HEK293T (cell line): ENCODE measurements at regions not wholly inside any gene's neighbourhood (a gene's known extent, or its start where the extent isn't known, plus 50 kb on each side); places are given as distances from the start of the nearest gene placed in this dataset.

Experiments used
- CTCF ChIA-PET: fragments of 350-600 bp; formaldehyde crosslinking; extraction: SDS; loops from one replicate; lab custom pipeline; 2021; ENCODE audit warnings: antibody characterized with exemption, inconsistent platforms; lab: Yijun Ruan, JAX
- POLR2A ChIA-PET: fragments of 350-600 bp; formaldehyde crosslinking; extraction: SDS; loops from one replicate; lab custom pipeline; 2020; ENCODE audit warnings: antibody characterized with exemption, inconsistent platforms; lab: Yijun Ruan, JAX
- DNase-seq: peaks from one replicate; pipeline ENCODE4 v3.0.0; 2012; ENCODE audit warnings: mixed read lengths; ENCODE audit errors: extremely low spot score
- ARNT ChIP-seq: fragments of 450-650 bp; IDR thresholded peaks from 2 replicates; pipeline ENCODE4 v1.6.1; 2017; ENCODE audit warnings: mild to moderate bottlenecking
- BHLHE40 ChIP-seq: fragments of 450-650 bp; IDR thresholded peaks from 2 replicates; pipeline ENCODE4 v1.6.1; 2016; ENCODE audit warnings: mild to moderate bottlenecking, moderate library complexity, borderline replicate concordance
- CTBP1 ChIP-seq: fragments of 450-650 bp; IDR thresholded peaks from 2 replicates; pipeline ENCODE4 v1.6.1; 2016; ENCODE audit warnings: borderline replicate concordance
- ELF4 ChIP-seq: fragments of 450-650 bp; IDR thresholded peaks from 2 replicates; pipeline ENCODE4 v1.6.1; 2017; ENCODE audit warnings: antibody characterized with exemption
- FOXA1 ChIP-seq: fragments of 450-650 bp; IDR thresholded peaks from 2 replicates; pipeline ENCODE4 v1.6.1; 2016; ENCODE audit warnings: mild to moderate bottlenecking
- FOXK2 ChIP-seq: fragments of 450-650 bp; IDR thresholded peaks from 2 replicates; pipeline ENCODE4 v1.6.1; 2016; ENCODE audit warnings: mild to moderate bottlenecking
- FOXM1 ChIP-seq: fragments of 450-650 bp; IDR thresholded peaks from 2 replicates; pipeline ENCODE4 v1.6.1; 2017; ENCODE audit warnings: mild to moderate bottlenecking, borderline replicate concordance
- HDGF ChIP-seq: fragments of 450-650 bp; IDR thresholded peaks from 2 replicates; pipeline ENCODE4 v1.6.1; 2017; ENCODE audit warnings: antibody characterized with exemption, borderline replicate concordance
- L3MBTL2 ChIP-seq: fragments of 450-650 bp; conservative IDR thresholded peaks from 2 replicates; pipeline ENCODE4 v1.6.1; 2016; ENCODE audit warnings: mild to moderate bottlenecking
- LEF1 ChIP-seq: fragments of 450-650 bp; IDR thresholded peaks from 2 replicates; pipeline ENCODE4 v1.6.1; 2017; ENCODE audit warnings: mild to moderate bottlenecking, borderline replicate concordance
- NFRKB ChIP-seq: fragments of 450-650 bp; IDR thresholded peaks from 2 replicates; pipeline ENCODE4 v1.6.1; 2016; ENCODE audit warnings: mild to moderate bottlenecking, moderate library complexity
- PKNOX1 ChIP-seq: fragments of 450-650 bp; IDR thresholded peaks from 2 replicates; pipeline ENCODE4 v1.6.1; 2016
- SP1 ChIP-seq: fragments of 450-650 bp; IDR thresholded peaks from 2 replicates; pipeline ENCODE4 v1.6.1; 2017
- SUZ12 ChIP-seq: fragments of 450-650 bp; IDR thresholded peaks from 2 replicates; pipeline ENCODE4 v1.6.1; 2016; ENCODE audit warnings: mild to moderate bottlenecking
- TARDBP ChIP-seq: fragments of 450-650 bp; IDR thresholded peaks from 2 replicates; pipeline ENCODE4 v1.6.1; 2016
- ZNF384 ChIP-seq: fragments of 450-650 bp; IDR thresholded peaks from 2 replicates; pipeline ENCODE4 v1.6.1; 2016

- TF ChIP-seq ELF4 (no peak), SUZ12 (no peak), ARNT (no peak), FOXM1 (no peak), SP1 (no peak), L3MBTL2 (no peak)
- ChIA-PET POLR2A (no interaction called here), CTCF (interaction anchor here (1.0 to 1.5 kb wide), 2 partner anchors 440 to 441 kb away, joined by 5 to 6 read pairs; no protein-coding TSS in a partner anchor)
- DNase-seq, result peak; percentile 38
Observed at GRCh38 chr4:71270901-71271300, 67.9 kb upstream of the SLC4A4 start.

- DNase-seq, result no peak
- ChIA-PET CTCF (no interaction called here), POLR2A (no interaction called here)
- TF ChIP-seq SUZ12 (no peak), ZNF384 (no peak), PKNOX1 (no peak), TARDBP (no peak), LEF1 (no peak), SP1 (no peak), FOXM1 (no peak), HDGF (no peak), ELF4 (no peak), BHLHE40 (no peak), FOXA1 (no peak), NFRKB (no peak), ARNT (no peak), L3MBTL2 (no peak), CTBP1 (no peak)
Observed at GRCh38 chr4:71272976-71273375, 65.8 kb upstream of the SLC4A4 start.

GRCh38 chr4:71275004-71275403, 63.8 kb upstream of the SLC4A4 start:
- CTCF ChIA-PET, result no interaction called here
- POLR2A ChIA-PET, result no interaction called here
- TF ChIP-seq FOXK2 (no peak), SP1 (no peak), BHLHE40 (no peak), TARDBP (no peak), PKNOX1 (no peak), FOXM1 (no peak), CTBP1 (no peak), ELF4 (no peak), NFRKB (no peak), LEF1 (no peak), HDGF (no peak)
- DNase-seq, result no peak

GRCh38 chr4:71275570-71275969, 63.2 kb upstream of the SLC4A4 start:
- ChIA-PET CTCF (no interaction called here), POLR2A (no interaction called here)
- DNase-seq, result no peak
- no peak for TF ChIP-seq BHLHE40
- no peak for TF ChIP-seq TARDBP

- ChIA-PET CTCF (no interaction called here), POLR2A (no interaction called here)
- no peak for TF ChIP-seq BHLHE40
- no peak for DNase-seq
Observed at GRCh38 chr4:71277353-71277752, 61.5 kb upstream of the SLC4A4 start.

- ChIA-PET CTCF (interaction anchor here (0.6 kb wide), 1 partner anchor 14 kb away, joined by 3 read pairs; no protein-coding TSS in a partner anchor), POLR2A (no interaction called here)
- DNase-seq, result no peak
- TF ChIP-seq CTBP1, result no peak
- no peak for TF ChIP-seq PKNOX1
- no peak for TF ChIP-seq ZNF384
- no peak for TF ChIP-seq ARNT
- no peak for TF ChIP-seq ELF4
Observed at GRCh38 chr4:71283642-71284257, 55.1 kb upstream of the SLC4A4 start.

GRCh38 chr4:71287305-71287704, 51.5 kb upstream of the SLC4A4 start:
- TF ChIP-seq ARNT (no peak), SUZ12 (no peak), PKNOX1 (no peak), ELF4 (no peak), BHLHE40 (no peak), FOXA1 (no peak), HDGF (no peak), TARDBP (no peak)
- ChIA-PET POLR2A (no interaction called here), CTCF (interaction anchor here (0.7 kb wide), 1 partner anchor 206 kb away, joined by 3 read pairs; no protein-coding TSS in a partner anchor)
- DNase-seq, result no peak
